IMR-90 (cell line): ENCODE measurements at regions not wholly inside any gene's neighbourhood (a gene's known extent, or its start where the extent isn't known, plus 50 kb on each side); places are given as distances from the start of the nearest gene placed in this dataset.

Experiments
- ATAC-seq: fragments of 200-7000 bp; cut with Tn5 transposase; 2 replicates; pipeline ENCODE4 v1.9.1; 2020; ENCODE audit warnings: low read depth, mild to moderate bottlenecking, moderate library complexity
- BruUV-seq: library from RNA; stranded (reverse); fragments of 400-500 nt; replicated peaks from 2 replicates; lab custom pipeline; 2021; lab: Mats Ljungman, UMichigan
- CTCF ChIA-PET: fragments of 300-600 bp; formaldehyde crosslinking; extraction: SDS; loops from one replicate; lab custom pipeline; 2021; ENCODE audit warnings: antibody characterized with exemption; lab: Yijun Ruan, JAX
- POLR2A ChIA-PET: fragments of 300-600 bp; sonication (Branson Sonifier 250); formaldehyde crosslinking; loops from one replicate; lab custom pipeline; 2022; ENCODE audit warnings: antibody characterized with exemption; ENCODE audit not compliant: unreplicated experiment; lab: Charles Lee
- DNase-seq: peaks from one replicate; pipeline ENCODE4 v3.0.0; 2013
- H2AFZ ChIP-seq: replicated peaks from 2 replicates; pipeline ENCODE3; 2013; ENCODE audit warnings: low read length, mild to moderate bottlenecking; ENCODE audit not compliant: poor library complexity
- H2AK5ac ChIP-seq: 2 replicates; pipeline ENCODE4 v1.6.1; 2013; ENCODE audit warnings: low read depth, low read length, inconsistent platforms
- H2AK9ac ChIP-seq: replicated peaks from 2 replicates; pipeline ENCODE3; 2013; ENCODE audit warnings: mild to moderate bottlenecking, low read depth, low read length, moderate library complexity; ENCODE audit not compliant: poor library complexity
- H2BK120ac ChIP-seq: 2 replicates; pipeline ENCODE4 v1.6.1; 2013; ENCODE audit warnings: low read depth, low read length, inconsistent platforms
- H2BK15ac ChIP-seq: 3 replicates; pipeline ENCODE4 v1.6.1; 2013; ENCODE audit warnings: low read depth, low read length, inconsistent platforms
- H2BK20ac ChIP-seq: 2 replicates; pipeline ENCODE4 v1.6.1; 2013; ENCODE audit warnings: low read depth, mild to moderate bottlenecking, inconsistent platforms, low read length, moderate library complexity
- H2BK5ac ChIP-seq: 2 replicates; pipeline ENCODE4 v1.6.1; 2013; ENCODE audit warnings: mild to moderate bottlenecking, low read depth, low read length, inconsistent platforms; ENCODE audit not compliant: poor library complexity, severe bottlenecking
- H3K14ac ChIP-seq: replicated peaks from 2 replicates; pipeline ENCODE4 v1.6.1; 2013; ENCODE audit warnings: low read depth, low read length, inconsistent platforms
- H3K18ac ChIP-seq: 2 replicates; pipeline ENCODE4 v1.6.1; 2013; ENCODE audit warnings: low read depth, low read length, control low read depth
- H3K23ac ChIP-seq: 2 replicates; pipeline ENCODE4 v1.6.1; 2013; ENCODE audit warnings: low read depth, low read length, inconsistent platforms
- H3K27ac ChIP-seq: 2 replicates; pipeline ENCODE4 v1.5.1; 2013; ENCODE audit warnings: mild to moderate bottlenecking, control low read depth, low read length; ENCODE audit not compliant: insufficient read depth
- H3K27me3 ChIP-seq: 2 replicates; pipeline ENCODE4 v1.6.1; 2013; ENCODE audit warnings: low read length; ENCODE audit not compliant: control insufficient read depth, insufficient read depth
- H3K36me3 ChIP-seq: 2 replicates; pipeline ENCODE4 v1.6.1; 2013; ENCODE audit warnings: low read length, mixed read lengths; ENCODE audit not compliant: control insufficient read depth, insufficient read depth
- H3K4ac ChIP-seq: 2 replicates; pipeline ENCODE4 v1.6.1; 2013; ENCODE audit warnings: low read depth, low read length, inconsistent platforms
- H3K4me1 ChIP-seq: 2 replicates; pipeline ENCODE4 v1.6.1; 2013; ENCODE audit warnings: low read length, mixed read lengths; ENCODE audit not compliant: control insufficient read depth, insufficient read depth
- H3K4me2 ChIP-seq: 2 replicates; pipeline ENCODE4 v1.6.1; 2013; ENCODE audit warnings: low read depth, mild to moderate bottlenecking, control low read depth, low read length, moderate library complexity
- H3K4me3 ChIP-seq: 2 replicates; pipeline ENCODE4 v1.5.1; 2013; ENCODE audit warnings: low read depth, mild to moderate bottlenecking, control low read depth, low read length, moderate library complexity; ENCODE audit not compliant: insufficient read depth
- H3K56ac ChIP-seq: 2 replicates; pipeline ENCODE4 v1.6.1; 2013; ENCODE audit warnings: low read length, inconsistent platforms; ENCODE audit not compliant: insufficient read depth; ENCODE audit errors: extremely low read depth
- H3K79me1 ChIP-seq, 2 experiments: 2 replicates each; pipeline ENCODE4 v1.6.1; 2013; ENCODE audit warnings: low read length in 2 of 2, inconsistent platforms in 1 of 2, low read depth in 1 of 2
- H3K9ac ChIP-seq: 2 replicates; pipeline ENCODE4 v1.6.1; 2013; ENCODE audit warnings: low read depth, low read length, control low read depth
- H3K9me1 ChIP-seq: 2 replicates; pipeline ENCODE4 v1.6.1; 2013; ENCODE audit warnings: low read length, inconsistent platforms; ENCODE audit not compliant: insufficient read depth
- H3K9me3 ChIP-seq: 2 replicates; pipeline ENCODE4 v1.6.1; 2013; ENCODE audit warnings: low read length; ENCODE audit not compliant: control insufficient read depth, insufficient read depth
- H4K20me1 ChIP-seq: 2 replicates; pipeline ENCODE4 v1.6.1; 2013; ENCODE audit warnings: low read length, inconsistent platforms; ENCODE audit not compliant: insufficient read depth
- H4K5ac ChIP-seq: 2 replicates; pipeline ENCODE4 v1.6.1; 2013; ENCODE audit warnings: mild to moderate bottlenecking, low read depth, low read length, control low read depth
- H4K8ac ChIP-seq, 2 experiments: 2 replicates each; pipeline ENCODE4 v1.6.1; 2013; ENCODE audit warnings: low read depth in 2 of 2, low read length in 2 of 2, control low read depth in 1 of 2, inconsistent platforms in 1 of 2
- H4K91ac ChIP-seq: 2 replicates; pipeline ENCODE4 v1.6.1; 2013; ENCODE audit warnings: low read depth, low read length, inconsistent platforms; ENCODE audit not compliant: insufficient read depth
- ELK1 ChIP-seq: fragments of 150-350 bp; IDR thresholded peaks from 2 replicates; pipeline ENCODE4 v1.6.1; 2016; ENCODE audit warnings: low read depth, mild to moderate bottlenecking, low read length, moderate library complexity, borderline replicate concordance
- MAZ ChIP-seq: IDR thresholded peaks from 2 replicates; pipeline ENCODE4 v1.6.1; 2012; ENCODE audit warnings: low read depth, mild to moderate bottlenecking, low read length, improper control_type of control experiment, moderate library complexity, borderline replicate concordance
- POLR2A ChIP-seq: IDR thresholded peaks from 2 replicates; pipeline ENCODE4 v1.6.1; 2012; ENCODE audit warnings: mild to moderate bottlenecking, low read depth, low read length
- RCOR1 ChIP-seq: IDR thresholded peaks from 2 replicates; pipeline ENCODE4 v1.6.1; 2012; ENCODE audit warnings: mild to moderate bottlenecking, low read length, improper control_type of control experiment; ENCODE audit not compliant: insufficient replicate concordance
- RFX5 ChIP-seq: IDR thresholded peaks from 2 replicates; pipeline ENCODE4 v1.8.0; 2012; ENCODE audit warnings: low read depth, mild to moderate bottlenecking, low read length, moderate library complexity
- USF2 ChIP-seq: fragments of 150-350 bp; IDR thresholded peaks from 2 replicates; pipeline ENCODE4 v1.6.1; 2017; ENCODE audit warnings: mild to moderate bottlenecking, antibody characterized with exemption, low read length, low read depth
- WGBS, 2 experiments: methylation state at CpG; one replicate each; pipeline versions ENCODE4 v1.1.5 to v1.1.7; 2013; ENCODE audit warnings: missing lambda C conversion rate in 2 of 2; ENCODE audit not compliant: insufficient read length in 1 of 2; ENCODE audit errors: extremely low coverage in 2 of 2; 5-methylcytosine and 5-hydroxymethylcytosine counted together
- dilution Hi-C: fragments of 300-500 bp; cut with HindIII; formaldehyde crosslinking; loops from one replicate; pipeline ENCODE4 v1.14.3; 2018; ENCODE audit warnings: low sequenced_read_pairs; ENCODE audit not compliant: unreplicated experiment
- in situ Hi-C: fragments of 300-500 bp; cut with MboI; formaldehyde crosslinking; loops from 3 replicates; pipeline ENCODE4 v1.14.3; 2019; ENCODE audit warnings: low sequenced_read_pairs, inconsistent platforms, mixed read lengths
- intact Hi-C: fragments of 100-400 bp; cut with micrococcal nuclease; formaldehyde crosslinking; loops from 2 replicates; pipeline ENCODE4 v1.10.0; 2022

GRCh38 chr3:59654480-59655417 is 604.9 kb upstream of the CFAP20DC start:
- Histone ChIP-seq H2AK5ac (no peak overlapping the region), H3K4me2 (no peak overlapping the region), H3K4ac (no peak overlapping the region), H4K5ac (peak overlapping the region; percentile 14; the same call in 1 of the 2 replicates), H2AFZ (no peak overlapping the region), H3K27me3 (no peaks in the 10 kb centered on the region), H4K91ac (no peak overlapping the region), H3K9ac (no peak overlapping the region), H3K27ac (no peak overlapping the region), H3K14ac (no peak overlapping the region), H2BK20ac (peak overlapping the region; percentile 28), H2BK15ac (no peak overlapping the region), H4K8ac (no peak overlapping the region), H2BK120ac (peak overlapping the region; percentile 35; the same call in 1 of the 2 replicates), H3K56ac (no peak overlapping the region), H3K79me1 (no peaks in the 10 kb centered on the region), H4K20me1 (no peaks in the 10 kb centered on the region), H3K36me3 (no peaks in the 10 kb centered on the region), H2BK5ac (no peak overlapping the region), H2AK9ac (no peak overlapping the region), H3K9me3 (peaks cover 2% of the 10 kb centered on the region; the same call in 1 of the 2 replicates), H3K18ac (no peak overlapping the region), H3K4me1 (peaks cover 6% of the 10 kb centered on the region), H3K4me3 (no peak overlapping the region), H3K9me1 (no peaks in the 10 kb centered on the region; the same call in 1 of the 2 replicates), H3K23ac (no peak overlapping the region)
- DNase-seq (no peak), ATAC-seq (peak; percentile 64)
- ChIA-PET POLR2A (interaction anchor here (0.5 kb wide), 1 partner anchor 523 kb away, joined by 3 read pairs; no protein-coding TSS in a partner anchor), CTCF (interaction anchor here (0.7 kb wide), 1 partner anchor 80 kb away, joined by 3 read pairs; no protein-coding TSS in a partner anchor)
- in situ Hi-C loops = no loop called here
- TF ChIP-seq USF2 (no peak), RCOR1 (no peak), POLR2A (no peak), RFX5 (no peak), ELK1 (no peak), MAZ (no peak)
- BruUV-seq = no TSS peak
- 75% methylated on average over 6 of the region's 12 CpGs; no CpG with 5 or more reads in 1 of the 2 experiments for WGBS, 2 experiments
- intact Hi-C loops = no loop called here
- dilution Hi-C loops = no loop called here
